Caco-2 (cell line): ENCODE measurements at regions not wholly inside any gene's neighbourhood (a gene's known extent, or its start where the extent isn't known, plus 50 kb on each side); places are given as distances from the start of the nearest gene placed in this dataset.

ENCODE experiments used
- BruUV-seq: library from RNA; stranded (reverse); fragments of 400-500 nt; replicated peaks from 2 replicates; lab custom pipeline; 2021; lab: Mats Ljungman, UMichigan
- CTCF ChIA-PET: fragments of 300-600 bp; sonication (Branson Sonifier 250); formaldehyde crosslinking; loops from one replicate; lab custom pipeline; 2022; ENCODE audit warnings: antibody characterized with exemption; lab: Charles Lee
- POLR2A ChIA-PET: fragments of 300-600 bp; sonication (Branson Sonifier 250); formaldehyde crosslinking; loops from one replicate; lab custom pipeline; 2022; ENCODE audit warnings: antibody characterized with exemption; lab: Charles Lee
- DNase-seq, 2 experiments: peaks; one replicate each; pipeline versions ENCODE4 v3.0.0 to v3.0.0-alpha.2; 2020 to 2022
- H3K27me3 ChIP-seq: replicated peaks from 2 replicates; pipeline ENCODE4 v1.6.0; 2011; ENCODE audit warnings: low read length; ENCODE audit not compliant: control insufficient read depth, insufficient read depth
- H3K36me3 ChIP-seq: 2 replicates; pipeline ENCODE4 v1.5.1; 2011; ENCODE audit warnings: low read length; ENCODE audit not compliant: control insufficient read depth, insufficient read depth
- H3K4me1 ChIP-seq: fragments of 250-450 bp; sonication (Bioruptor Pico); 2 replicates; pipeline ENCODE4 v1.5.1; 2020; ENCODE audit warnings: mild to moderate bottlenecking
- H3K4me3 ChIP-seq: 2 replicates; pipeline ENCODE4 v1.5.1; 2011; ENCODE audit warnings: low read depth, mild to moderate bottlenecking, control low read depth, low read length
- H3K9me3 ChIP-seq: fragments of 250-450 bp; sonication (Bioruptor Pico); 2 replicates; pipeline ENCODE4 v1.5.1; 2020; ENCODE audit warnings: mild to moderate bottlenecking, moderate library complexity
- H3K27ac Mint-ChIP-seq: one replicate; pipeline ENCODE4 v1.8.0; 2022; ENCODE audit warnings: mixed read lengths; ENCODE audit not compliant: unreplicated experiment
- H3K27me3 Mint-ChIP-seq: one replicate; pipeline ENCODE4 v1.8.0; 2022; ENCODE audit warnings: mixed read lengths; ENCODE audit not compliant: insufficient read depth, unreplicated experiment
- H3K36me3 Mint-ChIP-seq: one replicate; pipeline ENCODE4 v1.8.0; 2022; ENCODE audit warnings: mild to moderate bottlenecking, mixed read lengths; ENCODE audit not compliant: insufficient read depth, unreplicated experiment
- H3K4me1 Mint-ChIP-seq: one replicate; pipeline ENCODE4 v1.8.0; 2022; ENCODE audit warnings: low read depth, mixed read lengths; ENCODE audit not compliant: unreplicated experiment
- H3K4me3 Mint-ChIP-seq: one replicate; pipeline ENCODE4 v1.8.0; 2022; ENCODE audit warnings: mild to moderate bottlenecking, moderate library complexity, mixed read lengths; ENCODE audit not compliant: unreplicated experiment
- H3K9me3 Mint-ChIP-seq: one replicate; pipeline ENCODE4 v1.8.0; 2022; ENCODE audit warnings: mixed read lengths; ENCODE audit not compliant: unreplicated experiment
- intact Hi-C: fragments of 100-400 bp; cut with micrococcal nuclease; formaldehyde crosslinking; loops from one replicate; pipeline ENCODE4 v1.10.0; 2022; ENCODE audit not compliant: unreplicated experiment
- TF ChIP-seq, protein P1 (sequence below), 2 experiments: fragments of 200-600 bp in 1 of 2; IDR thresholded peaks; 1 replicate in 1 of 2; 2 replicates in 1 of 2; pipeline versions ENCODE4 v1.5.1 to v1.8.0; 2011 to 2022; ENCODE audit warnings: antibody characterized with exemption in 1 of 2, control low read depth in 1 of 2, inconsistent platforms in 1 of 2, low read depth in 1 of 2, low read length in 1 of 2, mild to moderate bottlenecking in 1 of 2, moderate library complexity in 1 of 2; ENCODE audit not compliant: insufficient read depth in 1 of 2, severe bottlenecking in 1 of 2, unreplicated experiment in 1 of 2

GRCh38 chr1:4121293-4121684, 221.2 kb upstream of the C1orf174 start:
- Mint-ChIP-seq H3K9me3 (no peaks in the 10 kb centered on the region), H3K27ac (no peak overlapping the region), H3K27me3 (peaks cover 2% of the 10 kb centered on the region), H3K36me3 (no peaks in the 10 kb centered on the region), H3K4me3 (no peak overlapping the region), H3K4me1 (no peaks in the 10 kb centered on the region)
- H3K27me3 ChIP-seq, result no peaks in the 10 kb centered on the region
- DNase-seq, result no peak
- BruUV-seq, result no TSS peak
- POLR2A ChIA-PET, result no interaction called here
- no peaks in the 10 kb centered on the region for H3K4me1 ChIP-seq
- TF ChIP-seq, protein P1, sequence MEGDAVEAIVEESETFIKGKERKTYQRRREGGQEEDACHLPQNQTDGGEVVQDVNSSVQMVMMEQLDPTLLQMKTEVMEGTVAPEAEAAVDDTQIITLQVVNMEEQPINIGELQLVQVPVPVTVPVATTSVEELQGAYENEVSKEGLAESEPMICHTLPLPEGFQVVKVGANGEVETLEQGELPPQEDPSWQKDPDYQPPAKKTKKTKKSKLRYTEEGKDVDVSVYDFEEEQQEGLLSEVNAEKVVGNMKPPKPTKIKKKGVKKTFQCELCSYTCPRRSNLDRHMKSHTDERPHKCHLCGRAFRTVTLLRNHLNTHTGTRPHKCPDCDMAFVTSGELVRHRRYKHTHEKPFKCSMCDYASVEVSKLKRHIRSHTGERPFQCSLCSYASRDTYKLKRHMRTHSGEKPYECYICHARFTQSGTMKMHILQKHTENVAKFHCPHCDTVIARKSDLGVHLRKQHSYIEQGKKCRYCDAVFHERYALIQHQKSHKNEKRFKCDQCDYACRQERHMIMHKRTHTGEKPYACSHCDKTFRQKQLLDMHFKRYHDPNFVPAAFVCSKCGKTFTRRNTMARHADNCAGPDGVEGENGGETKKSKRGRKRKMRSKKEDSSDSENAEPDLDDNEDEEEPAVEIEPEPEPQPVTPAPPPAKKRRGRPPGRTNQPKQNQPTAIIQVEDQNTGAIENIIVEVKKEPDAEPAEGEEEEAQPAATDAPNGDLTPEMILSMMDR (IDR thresholded peaks at IDR 0.05; ENCODE audit: insufficient read depth in 1 of 2, low read depth in 1 of 2, low read length in 1 of 2, severe bottlenecking in 1 of 2, unreplicated experiment in 1 of 2), result no peak
- intact Hi-C loops, result no loop called here
- H3K36me3 ChIP-seq, result no peaks in the 10 kb centered on the region
- no peaks in the 10 kb centered on the region for H3K9me3 ChIP-seq
- CTCF ChIA-PET, result no interaction called here
- no peak overlapping the region for H3K4me3 ChIP-seq

DNA sequence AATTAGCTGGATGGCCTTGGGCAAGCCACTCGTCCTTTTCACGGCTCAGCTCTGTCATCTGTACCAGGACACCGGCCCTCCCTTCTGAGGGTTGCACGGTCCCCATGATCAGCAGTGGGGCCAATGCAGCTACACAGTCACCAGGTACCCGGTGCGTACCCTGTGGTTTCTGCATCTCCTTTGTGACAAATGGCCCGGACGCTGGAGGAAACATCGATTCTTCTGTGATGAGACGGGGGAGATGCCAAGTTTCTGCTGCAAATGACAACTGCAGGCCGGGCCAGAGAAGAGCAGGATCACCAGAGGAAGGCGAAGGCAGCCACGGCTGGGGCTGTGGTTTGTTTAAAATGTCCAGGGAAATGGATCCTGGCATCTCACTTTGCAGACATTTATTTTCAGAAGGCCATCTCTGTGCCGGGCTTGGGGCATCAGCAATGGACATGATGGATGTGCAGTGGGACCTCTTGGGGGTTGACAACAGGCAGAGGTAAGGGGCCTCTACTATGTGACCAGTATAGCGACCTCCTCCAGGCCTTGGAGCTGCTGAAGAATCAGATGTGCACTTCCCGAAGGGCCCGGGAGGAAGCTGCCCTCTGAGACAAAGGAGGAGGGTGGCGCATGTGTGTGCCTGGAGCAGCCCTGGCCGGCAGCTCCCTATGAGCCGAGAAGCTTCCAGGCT, 221.9 kb upstream of the C1orf174 start:
- intact Hi-C loops, result no loop called here
- Histone ChIP-seq H3K9me3 (no peaks in the 10 kb centered on the region), H3K4me1 (no peaks in the 10 kb centered on the region), H3K36me3 (no peaks in the 10 kb centered on the region), H3K27me3 (no peaks in the 10 kb centered on the region), H3K4me3 (no peak overlapping the region)
- peaks cover 3% of the 10 kb centered on the region for H3K27me3 Mint-ChIP-seq
- no peak for DNase-seq
- H3K4me1 Mint-ChIP-seq, result no peaks in the 10 kb centered on the region
- no peak overlapping the region for H3K4me3 Mint-ChIP-seq
- ChIA-PET CTCF (no interaction called here), POLR2A (no interaction called here)
- H3K9me3 Mint-ChIP-seq, result no peaks in the 10 kb centered on the region
- H3K36me3 Mint-ChIP-seq, result no peaks in the 10 kb centered on the region
- no TSS peak for BruUV-seq
- H3K27ac Mint-ChIP-seq, result no peak overlapping the region
- TF ChIP-seq, protein P1 (IDR thresholded peaks at IDR 0.05; ENCODE audit: insufficient read depth in 1 of 2, low read depth in 1 of 2, low read length in 1 of 2, severe bottlenecking in 1 of 2, unreplicated experiment in 1 of 2), result no peak

GRCh38 chr1:4122513-4123160, 222.6 kb upstream of the C1orf174 start:
- BruUV-seq, result no TSS peak
- Histone ChIP-seq H3K9me3 (no peaks in the 10 kb centered on the region), H3K4me1 (no peaks in the 10 kb centered on the region), H3K36me3 (no peaks in the 10 kb centered on the region), H3K27me3 (no peaks in the 10 kb centered on the region), H3K4me3 (no peak overlapping the region)
- TF ChIP-seq, protein P1 (IDR thresholded peaks at IDR 0.05; ENCODE audit: insufficient read depth in 1 of 2, low read depth in 1 of 2, low read length in 1 of 2, severe bottlenecking in 1 of 2, unreplicated experiment in 1 of 2), result no peak
- no peak overlapping the region for H3K27ac Mint-ChIP-seq
- intact Hi-C loops, result no loop called here
- peaks cover 4% of the 10 kb centered on the region for H3K27me3 Mint-ChIP-seq
- DNase-seq, result no peak
- H3K36me3 Mint-ChIP-seq, result no peaks in the 10 kb centered on the region
- POLR2A ChIA-PET, result no interaction called here
- H3K9me3 Mint-ChIP-seq, result no peaks in the 10 kb centered on the region
- no peaks in the 10 kb centered on the region for H3K4me1 Mint-ChIP-seq
- CTCF ChIA-PET, result no interaction called here
- H3K4me3 Mint-ChIP-seq, result no peak overlapping the region
